Left lobe of liver (tissue), 2 donors: ENCODE measurements at regions not wholly inside any gene's neighbourhood (a gene's known extent, or its start where the extent isn't known, plus 50 kb on each side); places are given as distances from the start of the nearest gene placed in this dataset.
"Not testable (repeated sequence)": the region's sequence is repeated elsewhere in the genome, so short reads cannot be mapped to it uniquely, and the experiment has no call there.

Source experiments
- ATAC-seq: fragments of 200-7000 bp; cut with Tn5 transposase; one replicate; pipeline ENCODE4 v1.9.1; 2020; ENCODE audit warnings: mild to moderate bottlenecking, moderate library complexity
- DNase-seq: peaks from one replicate; pipeline ENCODE4 v3.0.0-alpha.2; 2020; ENCODE audit warnings: low spot score
- donor health status: DM: no; HTN: no; CAD: no; lungs with moderate emphysema.
- donor health status: DM: no; HTN: yes; CAD: no.

GRCh38 chr15:35912196-35912595 is 366.2 kb upstream of the DPH6 start:
- DNase-seq = no peak
- ATAC-seq = peak; percentile 98

DNA sequence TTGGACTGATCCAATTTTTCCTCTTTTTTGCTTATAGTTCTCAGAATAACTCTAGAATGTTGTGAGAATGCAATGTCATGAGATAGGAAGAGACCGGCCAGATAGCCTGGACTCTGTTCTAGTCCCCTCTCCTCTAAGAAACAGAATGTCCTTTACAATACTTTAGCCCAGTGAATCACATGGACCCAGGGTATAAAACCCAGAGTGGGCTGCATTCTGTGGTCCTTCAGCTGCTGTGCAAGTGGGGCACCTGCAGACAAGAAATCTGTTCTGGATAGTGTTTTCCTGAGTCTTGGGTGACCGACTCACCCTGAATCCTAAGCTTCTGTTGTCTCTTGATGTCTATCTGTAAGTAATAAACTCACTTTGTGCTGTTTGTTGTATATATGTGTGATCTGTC is 368.6 kb upstream of the DPH6 start:
- DNase-seq = no peak
- no peak for ATAC-seq

- ATAC-seq = no peak
- DNase-seq = no peak
Measured at GRCh38 chr15:35921046-35921445, 375.1 kb upstream of the DPH6 start.

DNA sequence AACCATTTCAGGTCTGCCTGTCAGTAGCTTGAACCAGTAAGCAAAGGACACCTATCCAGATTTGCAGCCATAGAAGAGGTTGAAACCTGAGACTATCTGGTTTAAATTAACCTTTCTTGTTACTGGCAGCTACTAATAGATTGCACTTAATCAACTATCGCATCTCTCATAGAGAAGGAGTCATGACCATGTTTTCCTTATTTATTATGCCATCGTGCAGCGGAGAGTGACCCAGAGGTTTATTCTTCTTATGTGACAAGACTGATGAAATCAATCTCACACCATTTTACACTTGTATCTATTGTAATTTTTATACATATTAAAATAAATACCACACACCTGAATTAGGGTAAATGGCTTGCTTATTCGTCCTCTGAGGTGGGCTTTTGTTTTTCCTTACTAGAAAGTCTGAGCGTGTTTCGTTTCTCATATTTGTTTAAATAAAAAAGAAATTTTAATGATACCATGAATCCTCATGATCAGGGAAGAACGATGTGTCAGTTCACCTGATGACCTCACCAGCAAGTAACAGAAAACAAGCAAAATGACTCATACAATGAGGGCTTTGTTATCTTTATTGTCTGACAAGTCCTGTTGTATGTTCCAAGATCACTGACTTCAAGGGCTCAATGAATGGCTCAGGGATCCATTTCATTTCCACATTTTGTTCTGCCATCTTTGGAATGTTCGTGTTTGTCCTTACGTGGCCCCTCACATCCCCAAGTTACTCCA is 379.5 kb upstream of the DPH6 start:
- ATAC-seq (no peak), DNase-seq (no peak)

- ATAC-seq (no peak), DNase-seq (no peak)
Measured at GRCh38 chr15:35926007-35926380, 380.0 kb upstream of the DPH6 start.

DNA sequence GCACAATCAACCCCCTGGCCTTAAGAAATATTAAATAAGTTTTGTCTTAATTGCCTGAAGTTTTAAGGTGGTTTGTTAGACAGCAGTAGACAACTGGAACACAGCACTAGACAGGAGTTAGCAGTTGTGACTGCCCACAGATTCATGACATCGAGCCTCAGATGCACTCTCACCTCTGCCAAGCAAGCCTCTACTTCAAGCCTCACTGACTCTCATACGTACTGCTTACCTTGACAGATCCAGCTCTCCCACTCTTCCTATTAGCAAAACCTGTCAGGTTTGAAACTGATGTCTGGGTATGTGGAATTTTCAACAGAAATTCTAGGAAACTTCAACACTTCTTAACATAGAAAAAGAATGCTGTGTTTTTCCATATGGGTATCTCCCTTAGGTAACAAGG is 382.9 kb upstream of the DPH6 start:
- ATAC-seq (no peak), DNase-seq (no peak)

DNA sequence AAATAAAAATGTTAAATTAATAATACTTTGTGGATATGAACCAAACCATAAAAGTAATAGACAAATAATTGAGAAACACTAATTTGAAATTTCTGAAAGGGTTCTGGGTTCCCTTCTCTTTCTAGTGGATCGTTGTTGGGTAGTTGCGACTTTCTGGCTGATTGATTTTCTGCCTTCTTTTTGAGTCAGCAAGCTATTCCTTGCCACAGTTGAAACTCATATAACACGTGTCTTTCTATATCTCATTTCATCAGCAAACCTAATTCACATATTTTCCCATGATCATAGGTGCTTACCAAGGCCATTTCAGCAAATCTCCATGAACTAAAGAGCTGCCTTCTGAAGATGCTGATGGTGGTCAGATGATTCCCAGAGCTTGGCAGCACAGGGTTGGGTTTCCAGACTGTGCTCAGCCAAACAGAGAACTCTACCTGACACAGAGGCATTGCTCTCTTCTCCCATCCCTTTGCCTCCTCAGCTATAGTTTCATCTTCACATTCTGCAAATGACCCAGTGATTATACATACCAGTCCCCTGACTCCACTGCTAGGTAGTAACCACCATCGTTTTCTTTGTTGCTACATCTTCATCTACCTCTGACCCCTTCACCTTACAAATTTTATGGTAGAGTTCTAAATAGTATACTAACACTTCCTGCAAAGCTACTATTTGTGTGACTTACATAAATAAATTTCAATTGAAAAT is 383.9 kb upstream of the DPH6 start:
- ATAC-seq (no peak), DNase-seq (no peak)

DNA sequence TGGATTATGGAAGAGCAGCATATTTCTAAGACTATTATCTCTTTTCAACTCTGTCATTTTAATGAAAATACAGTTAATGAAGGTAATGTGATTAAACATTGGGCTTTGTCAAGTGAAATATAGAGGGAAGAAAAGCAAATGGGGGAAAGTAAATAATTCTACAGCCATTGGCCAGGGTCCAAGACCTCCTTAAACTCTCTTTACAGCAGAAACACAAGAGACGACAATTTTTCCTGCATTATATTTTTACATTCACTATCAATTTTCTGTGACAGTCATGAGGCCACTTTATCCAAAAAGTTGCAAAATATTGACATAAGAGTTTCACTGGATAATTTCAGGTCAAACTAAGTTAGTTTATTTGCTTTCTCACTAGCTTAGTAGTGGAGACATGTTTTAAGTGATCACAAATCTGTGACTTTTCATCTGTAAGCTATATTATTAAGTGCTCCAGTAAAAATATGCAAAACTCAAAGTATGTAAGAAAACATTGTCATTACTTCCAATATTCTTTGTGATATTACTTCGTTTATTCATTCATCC is 385.9 kb upstream of the DPH6 start:
- peak; percentile 75 for ATAC-seq
- no peak for DNase-seq

GRCh38 chr15:35932531-35932930 is 386.6 kb upstream of the DPH6 start:
- ATAC-seq = no peak

GRCh38 chr15:35933531-35933930 is 387.6 kb upstream of the DPH6 start:
- no peak for DNase-seq
- no peak for ATAC-seq

More at GRCh38 chr15:35932531-35932930, 386.6 kb upstream of the DPH6 start:
- no peak for DNase-seq

DNA sequence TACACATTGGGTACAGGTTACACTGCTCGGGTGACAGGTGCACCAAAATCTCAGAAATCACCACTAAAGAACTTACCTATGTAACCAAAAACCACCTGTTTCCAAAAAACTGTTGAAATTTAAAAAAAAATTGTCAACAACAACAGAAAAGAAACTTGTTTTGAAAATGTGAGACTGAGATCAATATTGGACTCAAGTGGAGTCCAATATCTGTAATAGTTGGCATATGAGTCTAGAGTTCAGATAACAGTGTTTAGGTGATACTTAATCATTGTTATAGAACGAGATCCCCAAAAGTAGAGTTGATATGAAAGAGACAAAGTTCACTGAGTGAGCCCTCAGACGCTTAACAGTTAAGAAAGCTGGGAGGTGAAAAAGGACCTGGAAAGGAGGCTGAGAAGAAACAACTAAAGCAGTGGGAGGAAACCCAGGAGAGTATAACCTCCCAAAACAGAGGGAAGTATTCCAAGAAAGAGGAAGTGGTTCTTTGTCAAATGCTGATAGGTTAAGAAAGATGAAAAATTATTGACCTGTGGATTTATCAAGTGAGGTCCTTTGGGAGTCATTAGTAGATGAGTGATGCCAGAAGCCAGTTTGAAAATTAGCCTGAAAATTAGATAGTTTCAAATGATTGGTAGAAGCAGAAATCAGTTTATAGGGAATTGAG is 388.6 kb upstream of the DPH6 start:
- ATAC-seq = peak; percentile 29

GRCh38 chr15:35936284-35936683 is 390.3 kb upstream of the DPH6 start:
- ATAC-seq (no peak), DNase-seq (no peak)

More for the DNA sequence above, 388.6 kb upstream of the DPH6 start:
- DNase-seq = no peak

GRCh38 chr15:35937380-35937779 is 391.4 kb upstream of the DPH6 start:
- DNase-seq (no peak), ATAC-seq (no peak)

- ATAC-seq = no peak
- no peak for DNase-seq
Measured at GRCh38 chr15:35944945-35945585, 399.1 kb upstream of the DPH6 start.

DNA sequence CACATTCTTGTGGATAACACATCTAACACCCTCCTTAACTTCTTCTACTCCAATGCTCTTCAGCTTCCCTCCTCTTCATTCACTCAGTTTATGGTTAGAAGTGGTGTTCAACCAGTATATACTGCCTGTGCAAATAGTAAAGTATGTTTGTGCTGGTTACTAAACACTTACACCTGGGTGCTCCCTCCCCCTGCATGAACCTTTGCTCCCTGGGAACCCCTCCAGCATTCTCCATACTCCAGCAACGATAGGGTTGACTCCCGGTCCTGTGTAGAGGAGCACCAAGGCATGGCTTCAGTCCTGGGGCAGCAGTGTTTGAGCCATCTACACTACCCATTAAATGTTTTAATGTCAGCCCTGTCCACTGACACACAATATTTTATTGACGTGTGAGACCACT is 407.5 kb upstream of the DPH6 start:
- peak; percentile 76 for ATAC-seq
- DNase-seq = no peak

- no peak for DNase-seq
Measured at GRCh38 chr15:35956056-35956455, 410.1 kb upstream of the DPH6 start.

DNA sequence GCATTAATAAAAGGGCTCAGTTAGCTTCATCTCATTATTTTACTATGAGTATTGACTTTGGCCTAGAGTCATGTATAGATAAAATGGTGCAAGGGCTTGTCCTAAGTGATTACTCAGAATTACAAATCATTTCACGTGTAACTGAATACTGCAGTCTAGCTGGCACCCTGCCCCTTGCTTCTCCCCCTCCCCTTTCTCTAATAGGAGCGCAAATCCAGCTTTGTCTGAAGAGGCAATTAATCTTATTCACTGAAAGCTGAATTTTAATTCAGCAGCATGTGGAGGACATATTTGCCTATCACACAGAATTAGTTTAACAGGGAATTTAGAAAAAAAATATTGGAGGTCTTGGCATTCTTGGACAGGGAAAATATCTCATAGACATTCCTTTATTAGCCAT is 412.1 kb upstream of the DPH6 start:
- no peak for DNase-seq
- no peak for ATAC-seq

More at GRCh38 chr15:35956056-35956455, 410.1 kb upstream of the DPH6 start:
- no peak for ATAC-seq

DNA sequence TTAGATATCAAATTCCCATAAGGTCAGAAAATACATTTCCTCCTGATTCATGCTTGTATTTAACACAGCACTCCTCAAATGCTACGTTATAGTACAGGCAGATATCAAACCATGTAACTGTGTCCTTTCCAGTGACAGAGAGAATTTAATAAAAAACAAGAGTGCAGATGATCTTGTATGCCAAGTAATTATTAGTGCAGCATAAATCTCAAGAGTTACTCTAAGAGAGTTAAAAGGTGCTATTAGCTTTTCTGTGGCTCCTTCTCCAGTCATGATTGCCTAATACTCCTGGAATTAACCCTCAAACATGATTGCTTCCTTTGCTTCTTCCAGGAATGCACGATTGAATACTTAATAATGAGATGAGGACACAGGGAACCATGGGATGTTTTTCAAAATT is 413.0 kb upstream of the DPH6 start:
- ATAC-seq (no peak), DNase-seq (no peak)

DNA sequence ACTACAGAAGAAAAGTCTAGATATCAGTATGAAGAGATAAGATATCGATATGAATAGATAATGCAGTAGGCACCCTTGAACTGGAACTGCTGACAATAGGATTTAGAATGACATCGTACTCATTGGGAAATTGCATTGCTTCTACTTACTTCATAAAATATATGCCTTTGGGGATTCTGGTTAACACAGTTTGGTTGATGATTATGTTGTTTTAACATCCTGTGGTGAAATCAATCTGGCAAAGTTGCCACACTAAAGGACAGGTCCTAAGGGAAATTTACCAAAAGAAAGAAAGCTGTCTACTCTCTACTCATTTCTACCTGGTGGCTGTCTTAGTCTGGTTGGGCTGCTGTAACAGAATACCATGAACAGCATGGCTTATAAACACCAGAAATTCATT is 417.4 kb upstream of the DPH6 start:
- DNase-seq = no peak

DNA sequence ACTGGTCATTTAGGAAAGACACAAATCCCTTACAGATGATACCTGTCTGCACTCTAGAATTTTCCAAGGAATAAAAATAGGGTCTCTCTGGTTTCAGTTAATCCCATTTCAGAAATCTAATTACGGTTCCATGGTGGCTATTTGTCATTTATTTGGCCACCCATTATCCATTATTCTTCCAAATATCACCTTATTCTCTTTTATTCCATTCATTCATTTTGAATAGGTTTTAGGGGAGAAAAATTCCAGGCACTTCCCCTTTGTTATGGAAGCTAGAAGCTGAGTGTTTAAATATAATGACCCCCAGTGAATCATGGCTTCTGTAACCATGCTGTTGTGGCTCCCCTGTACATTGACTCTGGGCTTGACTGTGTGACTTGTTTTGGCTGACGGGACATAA is 420.8 kb upstream of the DPH6 start:
- ATAC-seq = no peak

More for the DNA sequence above, 417.4 kb upstream of the DPH6 start:
- ATAC-seq = no peak

GRCh38 chr15:35967968-35968367 is 422.0 kb upstream of the DPH6 start:
- ATAC-seq, DNase-seq: not testable (repeated sequence)

More for the DNA sequence above, 420.8 kb upstream of the DPH6 start:
- no peak for DNase-seq
